CD8-positive, alpha-beta memory T cell (primary cell): ENCODE measurements at regions not wholly inside any gene's neighbourhood (a gene's known extent, or its start where the extent isn't known, plus 50 kb on each side); places are given as distances from the start of the nearest gene placed in this dataset.

Source experiments
- CTCF ChIA-PET: fragments of 350-600 bp; sonication (Branson Sonifier 250); formaldehyde crosslinking; loops from one replicate; lab custom pipeline; 2021; ENCODE audit warnings: antibody characterized with exemption; lab: Charles Lee
- POLR2A ChIA-PET: fragments of 350-600 bp; sonication (Branson Sonifier 250); formaldehyde crosslinking; loops from one replicate; lab custom pipeline; 2021; ENCODE audit warnings: antibody characterized with exemption; lab: Charles Lee
- DNase-seq, 5 donors: peaks; one replicate each; pipeline versions ENCODE4 v3.0.0 to v3.0.0-alpha.2; 2020 to 2022; ENCODE audit warnings: mixed read lengths in 1 of 5
- H3K27ac ChIP-seq: one replicate; pipeline ENCODE4 v1.7.0; 2013; ENCODE audit warnings: low read depth, mild to moderate bottlenecking, low read length, moderate library complexity
- H3K27me3 ChIP-seq: 2 replicates; pipeline ENCODE4 v1.7.0; 2013; ENCODE audit warnings: low read length, mild to moderate bottlenecking; ENCODE audit not compliant: insufficient read depth, poor library complexity, severe bottlenecking
- H3K36me3 ChIP-seq: 2 replicates; pipeline ENCODE4 v1.7.0; 2013; ENCODE audit warnings: mild to moderate bottlenecking, low read length, moderate library complexity; ENCODE audit not compliant: insufficient read depth
- H3K4me1 ChIP-seq: 2 replicates; pipeline ENCODE4 v1.7.0; 2013; ENCODE audit warnings: mild to moderate bottlenecking, low read length, moderate library complexity; ENCODE audit not compliant: insufficient read depth
- H3K4me3 ChIP-seq: 2 replicates; pipeline ENCODE4 v1.7.0; 2013; ENCODE audit warnings: mild to moderate bottlenecking, low read length
- H3K9me3 ChIP-seq: 2 replicates; pipeline ENCODE4 v1.7.0; 2013; ENCODE audit warnings: mild to moderate bottlenecking, low read length
- H3K27ac Mint-ChIP-seq, 8 donors: one replicate each; pipeline ENCODE4 v1.8.0; 2020 to 2021; ENCODE audit warnings: mixed read lengths in 8 of 8, mild to moderate bottlenecking in 6 of 8, inconsistent platforms in 3 of 8, moderate library complexity in 3 of 8
- H3K27me3 Mint-ChIP-seq, 2 donors: one replicate each; pipeline ENCODE4 v1.8.0; 2020 to 2021; ENCODE audit warnings: mixed read lengths in 2 of 2, mild to moderate bottlenecking in 1 of 2, moderate library complexity in 1 of 2
- H3K36me3 Mint-ChIP-seq, 3 donors: one replicate each; pipeline ENCODE4 v1.8.0; 2020 to 2021; ENCODE audit warnings: mixed read lengths in 3 of 3, inconsistent platforms in 1 of 3, mild to moderate bottlenecking in 1 of 3
- H3K4me1 Mint-ChIP-seq, 3 donors: one replicate each; pipeline ENCODE4 v1.8.0; 2020 to 2021; ENCODE audit warnings: mixed read lengths in 3 of 3, inconsistent platforms in 1 of 3, mild to moderate bottlenecking in 1 of 3
- H3K4me3 Mint-ChIP-seq, 7 donors: one replicate each; pipeline ENCODE4 v1.8.0; 2020 to 2021; ENCODE audit warnings: mixed read lengths in 7 of 7, mild to moderate bottlenecking in 6 of 7, moderate library complexity in 4 of 7, inconsistent platforms in 2 of 7
- H3K9me3 Mint-ChIP-seq, 5 donors: one replicate each; pipeline ENCODE4 v1.8.0; 2020 to 2022; ENCODE audit warnings: mixed read lengths in 5 of 5, mild to moderate bottlenecking in 3 of 5, moderate library complexity in 2 of 5, inconsistent platforms in 1 of 5

- Mint-ChIP-seq H3K36me3 (no peaks in the 10 kb centered on the region), H3K4me3 (no peak overlapping the region), H3K9me3 (peaks cover 0 to 6% (median 0%) of the 10 kb centered on the region in 5 donors), H3K27ac (no peak overlapping the region), H3K4me1 (no peaks in the 10 kb centered on the region), H3K27me3 (peaks cover 0 to 1% of the 10 kb centered on the region in 2 donors)
- H3K4me1 ChIP-seq, result no peaks in the 10 kb centered on the region
- H3K27me3 ChIP-seq, result no peaks in the 10 kb centered on the region
- CTCF ChIA-PET, result no interaction called here
- POLR2A ChIA-PET, result no interaction called here
- no peaks in the 10 kb centered on the region for H3K9me3 ChIP-seq
- H3K36me3 ChIP-seq, result no peaks in the 10 kb centered on the region
- H3K4me3 ChIP-seq, result no peak overlapping the region
- DNase-seq, result no peak
- no peak overlapping the region for H3K27ac ChIP-seq
Measured at GRCh38 chr18:77974329-77974728, 724.7 kb downstream of the GALR1 start.

- Mint-ChIP-seq H3K9me3 (peaks cover 0 to 7% (median 0%) of the 10 kb centered on the region in 5 donors), H3K27ac (peak overlapping the region in 1 of 8 donors; percentile 5), H3K27me3 (peaks cover 0 to 1% of the 10 kb centered on the region in 2 donors), H3K4me1 (no peaks in the 10 kb centered on the region), H3K36me3 (no peaks in the 10 kb centered on the region), H3K4me3 (no peak overlapping the region)
- POLR2A ChIA-PET, result no interaction called here
- Histone ChIP-seq H3K4me3 (no peak overlapping the region), H3K27ac (no peak overlapping the region), H3K4me1 (no peaks in the 10 kb centered on the region), H3K9me3 (no peaks in the 10 kb centered on the region), H3K36me3 (no peaks in the 10 kb centered on the region), H3K27me3 (no peaks in the 10 kb centered on the region)
- no peak for DNase-seq
- CTCF ChIA-PET, result no interaction called here
Measured at GRCh38 chr18:77977331-77977730, 727.7 kb downstream of the GALR1 start.

- no peak overlapping the region for H3K27ac ChIP-seq
- Mint-ChIP-seq H3K4me1 (no peaks in the 10 kb centered on the region), H3K9me3 (peaks cover 0 to 5% (median 0%) of the 10 kb centered on the region in 5 donors), H3K36me3 (no peaks in the 10 kb centered on the region), H3K27me3 (no peaks in the 10 kb centered on the region), H3K27ac (no peak overlapping the region), H3K4me3 (no peak overlapping the region)
- POLR2A ChIA-PET, result no interaction called here
- no peaks in the 10 kb centered on the region for H3K9me3 ChIP-seq
- H3K36me3 ChIP-seq, result no peaks in the 10 kb centered on the region
- CTCF ChIA-PET, result no interaction called here
- DNase-seq, result no peak
- no peak overlapping the region for H3K4me3 ChIP-seq
- no peaks in the 10 kb centered on the region for H3K4me1 ChIP-seq
- H3K27me3 ChIP-seq, result no peaks in the 10 kb centered on the region
Measured at GRCh38 chr18:77980275-77980674, 730.6 kb downstream of the GALR1 start.

GRCh38 chr18:77981874-77982273 lies 732.2 kb downstream of the GALR1 start:
- Histone ChIP-seq H3K9me3 (no peaks in the 10 kb centered on the region), H3K36me3 (no peaks in the 10 kb centered on the region), H3K4me1 (no peaks in the 10 kb centered on the region), H3K27ac (no peak overlapping the region), H3K4me3 (no peak overlapping the region), H3K27me3 (no peaks in the 10 kb centered on the region)
- ChIA-PET POLR2A (no interaction called here), CTCF (no interaction called here)
- no peaks in the 10 kb centered on the region for H3K27me3 Mint-ChIP-seq
- no peaks in the 10 kb centered on the region for H3K36me3 Mint-ChIP-seq
- no peak overlapping the region for H3K27ac Mint-ChIP-seq
- H3K4me1 Mint-ChIP-seq, result no peaks in the 10 kb centered on the region
- DNase-seq, result no peak
- H3K9me3 Mint-ChIP-seq, result peaks cover 0 to 5% (median 0%) of the 10 kb centered on the region in 5 donors
- no peak overlapping the region for H3K4me3 Mint-ChIP-seq

- ChIA-PET POLR2A (no interaction called here), CTCF (no interaction called here)
- no peaks in the 10 kb centered on the region for H3K36me3 ChIP-seq
- Mint-ChIP-seq H3K36me3 (no peaks in the 10 kb centered on the region), H3K27ac (no peak overlapping the region), H3K4me1 (no peaks in the 10 kb centered on the region), H3K27me3 (no peaks in the 10 kb centered on the region), H3K9me3 (peaks cover 0 to 3% (median 2%) of the 10 kb centered on the region in 5 donors), H3K4me3 (no peak overlapping the region)
- DNase-seq, result no peak
- H3K27me3 ChIP-seq, result no peaks in the 10 kb centered on the region
- H3K4me3 ChIP-seq, result no peak overlapping the region
- H3K4me1 ChIP-seq, result no peaks in the 10 kb centered on the region
- H3K27ac ChIP-seq, result no peak overlapping the region
- no peaks in the 10 kb centered on the region for H3K9me3 ChIP-seq
Measured at GRCh38 chr18:77983270-77983669, 733.6 kb downstream of the GALR1 start.

- DNase-seq, result no peak
- Mint-ChIP-seq H3K4me1 (no peaks in the 10 kb centered on the region), H3K27me3 (no peaks in the 10 kb centered on the region), H3K4me3 (no peak overlapping the region), H3K36me3 (no peaks in the 10 kb centered on the region), H3K9me3 (peaks cover 0 to 3% (median 2%) of the 10 kb centered on the region in 5 donors), H3K27ac (no peak overlapping the region)
- Histone ChIP-seq H3K36me3 (no peaks in the 10 kb centered on the region), H3K4me1 (no peaks in the 10 kb centered on the region), H3K9me3 (no peaks in the 10 kb centered on the region), H3K27ac (no peak overlapping the region), H3K27me3 (no peaks in the 10 kb centered on the region), H3K4me3 (no peak overlapping the region)
- ChIA-PET CTCF (no interaction called here), POLR2A (no interaction called here)
Measured at GRCh38 chr18:77984178-77984577, 734.5 kb downstream of the GALR1 start.

- DNase-seq, result no peak
- H3K36me3 Mint-ChIP-seq, result no peaks in the 10 kb centered on the region
- no peaks in the 10 kb centered on the region for H3K4me1 Mint-ChIP-seq
- no peak overlapping the region for H3K27ac Mint-ChIP-seq
- no peaks in the 10 kb centered on the region for H3K27me3 Mint-ChIP-seq
- H3K9me3 Mint-ChIP-seq, result peaks cover 0 to 3% (median 2%) of the 10 kb centered on the region in 5 donors
- Histone ChIP-seq H3K36me3 (no peaks in the 10 kb centered on the region), H3K27me3 (no peaks in the 10 kb centered on the region), H3K4me3 (no peak overlapping the region), H3K27ac (no peak overlapping the region), H3K9me3 (no peaks in the 10 kb centered on the region), H3K4me1 (no peaks in the 10 kb centered on the region)
- POLR2A ChIA-PET, result no interaction called here
- CTCF ChIA-PET, result no interaction called here
- H3K4me3 Mint-ChIP-seq, result no peak overlapping the region
Measured at GRCh38 chr18:77984833-77985232, 735.2 kb downstream of the GALR1 start.

- no peak overlapping the region for H3K4me3 Mint-ChIP-seq
- no peaks in the 10 kb centered on the region for H3K4me1 ChIP-seq
- POLR2A ChIA-PET, result no interaction called here
- CTCF ChIA-PET, result no interaction called here
- H3K4me3 ChIP-seq, result no peak overlapping the region
- no peak overlapping the region for H3K27ac ChIP-seq
- DNase-seq, result no peak
- H3K27ac Mint-ChIP-seq, result no peak overlapping the region
- no peaks in the 10 kb centered on the region for H3K36me3 ChIP-seq
- peaks cover 0 to 5% (median 3%) of the 10 kb centered on the region in 5 donors for H3K9me3 Mint-ChIP-seq
- H3K27me3 Mint-ChIP-seq, result no peaks in the 10 kb centered on the region
- H3K36me3 Mint-ChIP-seq, result no peaks in the 10 kb centered on the region
- H3K4me1 Mint-ChIP-seq, result no peaks in the 10 kb centered on the region
- H3K9me3 ChIP-seq, result no peaks in the 10 kb centered on the region
- no peaks in the 10 kb centered on the region for H3K27me3 ChIP-seq
Measured at GRCh38 chr18:77985526-77986281, 736.1 kb downstream of the GALR1 start.
